Thyroid gland (tissue), 4 donors: ENCODE measurements at regions not wholly inside any gene's neighbourhood (a gene's known extent, or its start where the extent isn't known, plus 50 kb on each side); places are given as distances from the start of the nearest gene placed in this dataset.

ENCODE experiments used
- CTCF ChIP-seq, 6 experiments: fragments of 200-600 bp in 3 of 6; fragments of 450-650 bp in 3 of 6; sonication (generic) in 3 of 6; IDR thresholded peaks; one replicate each; pipeline ENCODE4 v1.5.1; 2016 to 2019; ENCODE audit warnings: antibody characterized with exemption in 6 of 6, mild to moderate bottlenecking in 2 of 6, inconsistent platforms in 1 of 6, moderate library complexity in 1 of 6
- POLR2A ChIP-seq, 2 donors: fragments of 450-650 bp; IDR thresholded peaks; one replicate each; pipeline ENCODE4 v1.6.1; 2017; ENCODE audit warnings: antibody characterized with exemption in 2 of 2, mild to moderate bottlenecking in 2 of 2, moderate library complexity in 1 of 2

GRCh38 chr16:86914876-86915717 lies 336.7 kb downstream of the FOXL1 start:
- TF ChIP-seq POLR2A (IDR thresholded peaks at IDR 0.05), result no peak
- no peak for TF ChIP-seq CTCF (IDR thresholded peaks at IDR 0.05)
